ENCODE measurements at regions not wholly inside any gene's neighbourhood (a gene's known extent, or its start where the extent isn't known, plus 50 kb on each side); places are given as distances from the start of the nearest gene placed in this dataset.

GRCh38 chr15:31458596-31459399 is 132.2 kb downstream of the KLF13 start:
- TF ChIP-seq POLR2AphosphoS5 (IDR thresholded peaks at IDR 0.05; ENCODE audit: low read depth, low read length) (no peak), SIN3A (IDR thresholded peaks at IDR 0.05; ENCODE audit: borderline replicate concordance, insufficient read depth, low read length) (no peak)
- TF ChIP-seq, protein P1, sequence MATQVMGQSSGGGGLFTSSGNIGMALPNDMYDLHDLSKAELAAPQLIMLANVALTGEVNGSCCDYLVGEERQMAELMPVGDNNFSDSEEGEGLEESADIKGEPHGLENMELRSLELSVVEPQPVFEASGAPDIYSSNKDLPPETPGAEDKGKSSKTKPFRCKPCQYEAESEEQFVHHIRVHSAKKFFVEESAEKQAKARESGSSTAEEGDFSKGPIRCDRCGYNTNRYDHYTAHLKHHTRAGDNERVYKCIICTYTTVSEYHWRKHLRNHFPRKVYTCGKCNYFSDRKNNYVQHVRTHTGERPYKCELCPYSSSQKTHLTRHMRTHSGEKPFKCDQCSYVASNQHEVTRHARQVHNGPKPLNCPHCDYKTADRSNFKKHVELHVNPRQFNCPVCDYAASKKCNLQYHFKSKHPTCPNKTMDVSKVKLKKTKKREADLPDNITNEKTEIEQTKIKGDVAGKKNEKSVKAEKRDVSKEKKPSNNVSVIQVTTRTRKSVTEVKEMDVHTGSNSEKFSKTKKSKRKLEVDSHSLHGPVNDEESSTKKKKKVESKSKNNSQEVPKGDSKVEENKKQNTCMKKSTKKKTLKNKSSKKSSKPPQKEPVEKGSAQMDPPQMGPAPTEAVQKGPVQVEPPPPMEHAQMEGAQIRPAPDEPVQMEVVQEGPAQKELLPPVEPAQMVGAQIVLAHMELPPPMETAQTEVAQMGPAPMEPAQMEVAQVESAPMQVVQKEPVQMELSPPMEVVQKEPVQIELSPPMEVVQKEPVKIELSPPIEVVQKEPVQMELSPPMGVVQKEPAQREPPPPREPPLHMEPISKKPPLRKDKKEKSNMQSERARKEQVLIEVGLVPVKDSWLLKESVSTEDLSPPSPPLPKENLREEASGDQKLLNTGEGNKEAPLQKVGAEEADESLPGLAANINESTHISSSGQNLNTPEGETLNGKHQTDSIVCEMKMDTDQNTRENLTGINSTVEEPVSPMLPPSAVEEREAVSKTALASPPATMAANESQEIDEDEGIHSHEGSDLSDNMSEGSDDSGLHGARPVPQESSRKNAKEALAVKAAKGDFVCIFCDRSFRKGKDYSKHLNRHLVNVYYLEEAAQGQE (IDR thresholded peaks at IDR 0.05; ENCODE audit: insufficient read depth in 1 of 2, low read depth in 2 of 2, low read length in 2 of 2) = no peak

All from PFSK-1 (cell line).